ENCODE measurements at regions not wholly inside any gene's neighbourhood (a gene's known extent, or its start where the extent isn't known, plus 50 kb on each side); places are given as distances from the start of the nearest gene placed in this dataset.

DNA sequence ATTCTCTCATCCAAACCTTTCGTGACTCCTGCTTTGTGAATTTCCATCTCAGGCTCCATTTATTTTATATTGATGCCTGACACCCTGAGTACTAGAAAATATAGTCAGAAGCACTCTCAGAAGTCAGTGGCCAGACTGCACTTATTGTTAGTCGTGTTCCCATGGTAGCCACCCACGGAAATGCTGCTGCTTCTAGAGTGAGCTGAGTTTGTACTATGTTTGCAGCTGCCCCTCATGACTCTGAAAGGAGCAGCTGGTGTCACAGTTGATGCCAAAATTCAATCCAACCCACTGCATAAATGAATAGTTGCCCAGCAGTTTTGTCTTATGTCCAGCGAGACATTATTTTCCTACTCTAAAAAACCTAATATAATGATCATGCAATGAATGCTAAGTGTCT is 265.2 kb upstream of the SPHKAP start:
- DNase-seq (ENCODE audit: low read depth, low spot score) = no peak
- no TSS peak for BruUV-seq (replicated peaks)
- ChIA-PET CTCF (no interaction called here), POLR2A (no interaction called here)
- intact Hi-C loops (cut with micrococcal nuclease; ENCODE audit: unreplicated experiment) (no loop called here), in situ Hi-C loops (cut with HindIII; ENCODE audit: low pct_unique_long_range_greater_than_20kb, low sequenced_read_pairs) (no loop called here)
- Histone ChIP-seq H3K27ac (ENCODE audit: low read length) (no peak overlapping the region), H3K9me3 (ENCODE audit: control insufficient read depth, insufficient read depth, low read depth, low read length) (no peaks in the 10 kb centered on the region), H3K27me3 (ENCODE audit: control insufficient read depth, insufficient read depth, low read length) (no peaks in the 10 kb centered on the region), H3K4me1 (ENCODE audit: control insufficient read depth, insufficient read depth, low read length) (no peaks in the 10 kb centered on the region), H3K4me3 (ENCODE audit: low read depth in 2 of 2, low read length in 2 of 2) (no peak overlapping the region), H3K36me3 (ENCODE audit: control insufficient read depth, insufficient read depth, low read length) (no peaks in the 10 kb centered on the region)
- TF ChIP-seq TCF7L2 (IDR thresholded peaks at IDR 0.05; ENCODE audit: low read depth, low read length) (no peak), SIN3A (IDR thresholded peaks at IDR 0.05; ENCODE audit: borderline replicate concordance, insufficient read depth, low read depth, low read length) (no peak), POLR2AphosphoS5 (IDR thresholded peaks at IDR 0.05; ENCODE audit: low read depth, low read length) (no peak)
- TF ChIP-seq, protein P1, sequence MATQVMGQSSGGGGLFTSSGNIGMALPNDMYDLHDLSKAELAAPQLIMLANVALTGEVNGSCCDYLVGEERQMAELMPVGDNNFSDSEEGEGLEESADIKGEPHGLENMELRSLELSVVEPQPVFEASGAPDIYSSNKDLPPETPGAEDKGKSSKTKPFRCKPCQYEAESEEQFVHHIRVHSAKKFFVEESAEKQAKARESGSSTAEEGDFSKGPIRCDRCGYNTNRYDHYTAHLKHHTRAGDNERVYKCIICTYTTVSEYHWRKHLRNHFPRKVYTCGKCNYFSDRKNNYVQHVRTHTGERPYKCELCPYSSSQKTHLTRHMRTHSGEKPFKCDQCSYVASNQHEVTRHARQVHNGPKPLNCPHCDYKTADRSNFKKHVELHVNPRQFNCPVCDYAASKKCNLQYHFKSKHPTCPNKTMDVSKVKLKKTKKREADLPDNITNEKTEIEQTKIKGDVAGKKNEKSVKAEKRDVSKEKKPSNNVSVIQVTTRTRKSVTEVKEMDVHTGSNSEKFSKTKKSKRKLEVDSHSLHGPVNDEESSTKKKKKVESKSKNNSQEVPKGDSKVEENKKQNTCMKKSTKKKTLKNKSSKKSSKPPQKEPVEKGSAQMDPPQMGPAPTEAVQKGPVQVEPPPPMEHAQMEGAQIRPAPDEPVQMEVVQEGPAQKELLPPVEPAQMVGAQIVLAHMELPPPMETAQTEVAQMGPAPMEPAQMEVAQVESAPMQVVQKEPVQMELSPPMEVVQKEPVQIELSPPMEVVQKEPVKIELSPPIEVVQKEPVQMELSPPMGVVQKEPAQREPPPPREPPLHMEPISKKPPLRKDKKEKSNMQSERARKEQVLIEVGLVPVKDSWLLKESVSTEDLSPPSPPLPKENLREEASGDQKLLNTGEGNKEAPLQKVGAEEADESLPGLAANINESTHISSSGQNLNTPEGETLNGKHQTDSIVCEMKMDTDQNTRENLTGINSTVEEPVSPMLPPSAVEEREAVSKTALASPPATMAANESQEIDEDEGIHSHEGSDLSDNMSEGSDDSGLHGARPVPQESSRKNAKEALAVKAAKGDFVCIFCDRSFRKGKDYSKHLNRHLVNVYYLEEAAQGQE (IDR thresholded peaks at IDR 0.05; ENCODE audit: insufficient read depth in 1 of 2, low read depth in 2 of 2, low read length in 1 of 2) = no peak
- TF ChIP-seq, protein P2, sequence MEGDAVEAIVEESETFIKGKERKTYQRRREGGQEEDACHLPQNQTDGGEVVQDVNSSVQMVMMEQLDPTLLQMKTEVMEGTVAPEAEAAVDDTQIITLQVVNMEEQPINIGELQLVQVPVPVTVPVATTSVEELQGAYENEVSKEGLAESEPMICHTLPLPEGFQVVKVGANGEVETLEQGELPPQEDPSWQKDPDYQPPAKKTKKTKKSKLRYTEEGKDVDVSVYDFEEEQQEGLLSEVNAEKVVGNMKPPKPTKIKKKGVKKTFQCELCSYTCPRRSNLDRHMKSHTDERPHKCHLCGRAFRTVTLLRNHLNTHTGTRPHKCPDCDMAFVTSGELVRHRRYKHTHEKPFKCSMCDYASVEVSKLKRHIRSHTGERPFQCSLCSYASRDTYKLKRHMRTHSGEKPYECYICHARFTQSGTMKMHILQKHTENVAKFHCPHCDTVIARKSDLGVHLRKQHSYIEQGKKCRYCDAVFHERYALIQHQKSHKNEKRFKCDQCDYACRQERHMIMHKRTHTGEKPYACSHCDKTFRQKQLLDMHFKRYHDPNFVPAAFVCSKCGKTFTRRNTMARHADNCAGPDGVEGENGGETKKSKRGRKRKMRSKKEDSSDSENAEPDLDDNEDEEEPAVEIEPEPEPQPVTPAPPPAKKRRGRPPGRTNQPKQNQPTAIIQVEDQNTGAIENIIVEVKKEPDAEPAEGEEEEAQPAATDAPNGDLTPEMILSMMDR (IDR thresholded peaks at IDR 0.05) = no peak
- no peak for ATAC-seq

- in situ Hi-C loops (cut with HindIII; ENCODE audit: low pct_unique_long_range_greater_than_20kb, low sequenced_read_pairs) = no loop called here
- Histone ChIP-seq H3K27ac (ENCODE audit: low read length) (no peak overlapping the region), H3K9me3 (ENCODE audit: control insufficient read depth, insufficient read depth, low read depth, low read length) (no peaks in the 10 kb centered on the region), H3K4me1 (ENCODE audit: control insufficient read depth, insufficient read depth, low read length) (no peaks in the 10 kb centered on the region), H3K27me3 (ENCODE audit: control insufficient read depth, insufficient read depth, low read length) (no peaks in the 10 kb centered on the region), H3K36me3 (ENCODE audit: control insufficient read depth, insufficient read depth, low read length) (no peaks in the 10 kb centered on the region), H3K4me3 (ENCODE audit: low read depth in 2 of 2, low read length in 2 of 2) (no peak overlapping the region)
- no TSS peak for BruUV-seq (replicated peaks)
- CTCF ChIA-PET = no interaction called here
- DNase-seq (ENCODE audit: low read depth, low spot score) (no peak), ATAC-seq (no peak)
- TF ChIP-seq, protein P1 (IDR thresholded peaks at IDR 0.05; ENCODE audit: insufficient read depth in 1 of 2, low read depth in 2 of 2, low read length in 1 of 2) = no peak
- POLR2A ChIA-PET = no interaction called here
- intact Hi-C loops (cut with micrococcal nuclease; ENCODE audit: unreplicated experiment) = no loop called here
These were observed 262.7 kb upstream of the SPHKAP start for GRCh38 chr2:228444161-228444560.

Measured in Panc1 (cell line).